ENCODE measurements at regions not wholly inside any gene's neighbourhood (a gene's known extent, or its start where the extent isn't known, plus 50 kb on each side); places are given as distances from the start of the nearest gene placed in this dataset.

DNA sequence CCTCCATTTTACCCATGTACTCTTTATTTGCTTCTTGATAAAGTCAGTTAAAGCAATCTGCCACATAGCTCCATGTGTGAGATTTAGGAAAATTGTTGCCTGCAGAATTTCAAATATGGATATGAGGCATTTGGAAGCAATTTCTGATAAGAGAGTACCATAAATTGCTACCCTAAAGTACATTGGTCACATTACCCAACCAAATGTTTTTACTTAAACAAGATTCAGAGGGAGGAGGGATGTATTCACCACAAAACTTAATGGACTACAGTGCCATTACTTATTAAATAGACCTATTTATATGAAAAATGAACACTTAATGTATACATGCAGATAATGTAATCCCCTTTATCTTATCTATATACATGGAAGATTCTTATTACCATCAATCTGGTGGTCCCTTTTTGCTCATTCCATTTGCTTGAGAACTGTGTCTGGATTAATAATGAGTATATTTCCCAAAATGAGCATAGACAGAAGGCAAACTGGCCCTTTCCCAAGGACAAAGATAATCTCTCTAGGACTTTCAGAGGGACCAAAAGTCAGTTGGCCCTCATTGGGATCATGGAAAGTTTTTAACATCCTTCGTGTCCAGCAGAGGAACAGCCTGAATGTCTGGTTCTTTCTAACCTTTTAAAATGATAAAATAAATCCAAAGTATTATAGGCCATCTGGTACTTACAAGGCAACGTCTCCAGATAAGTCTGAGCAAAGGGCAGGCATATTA lies 526.4 kb downstream of the CBLN4 start (continued):
- TF ChIP-seq ZNF8 (CRISPR knock-in tag; IDR thresholded peaks at IDR 0.05), result peak; percentile 50; the same call in 1 of the 2 replicates
- no peak for TF ChIP-seq ESRRG (CRISPR knock-in tag; IDR thresholded peaks at IDR 0.05)
- TF ChIP-seq, protein P1, sequence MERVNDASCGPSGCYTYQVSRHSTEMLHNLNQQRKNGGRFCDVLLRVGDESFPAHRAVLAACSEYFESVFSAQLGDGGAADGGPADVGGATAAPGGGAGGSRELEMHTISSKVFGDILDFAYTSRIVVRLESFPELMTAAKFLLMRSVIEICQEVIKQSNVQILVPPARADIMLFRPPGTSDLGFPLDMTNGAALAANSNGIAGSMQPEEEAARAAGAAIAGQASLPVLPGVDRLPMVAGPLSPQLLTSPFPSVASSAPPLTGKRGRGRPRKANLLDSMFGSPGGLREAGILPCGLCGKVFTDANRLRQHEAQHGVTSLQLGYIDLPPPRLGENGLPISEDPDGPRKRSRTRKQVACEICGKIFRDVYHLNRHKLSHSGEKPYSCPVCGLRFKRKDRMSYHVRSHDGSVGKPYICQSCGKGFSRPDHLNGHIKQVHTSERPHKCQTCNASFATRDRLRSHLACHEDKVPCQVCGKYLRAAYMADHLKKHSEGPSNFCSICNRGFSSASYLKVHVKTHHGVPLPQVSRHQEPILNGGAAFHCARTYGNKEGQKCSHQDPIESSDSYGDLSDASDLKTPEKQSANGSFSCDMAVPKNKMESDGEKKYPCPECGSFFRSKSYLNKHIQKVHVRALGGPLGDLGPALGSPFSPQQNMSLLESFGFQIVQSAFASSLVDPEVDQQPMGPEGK (CRISPR knock-in tag; IDR thresholded peaks at IDR 0.05; ENCODE audit: borderline replicate concordance), result no peak
- TF ChIP-seq, protein P2, sequence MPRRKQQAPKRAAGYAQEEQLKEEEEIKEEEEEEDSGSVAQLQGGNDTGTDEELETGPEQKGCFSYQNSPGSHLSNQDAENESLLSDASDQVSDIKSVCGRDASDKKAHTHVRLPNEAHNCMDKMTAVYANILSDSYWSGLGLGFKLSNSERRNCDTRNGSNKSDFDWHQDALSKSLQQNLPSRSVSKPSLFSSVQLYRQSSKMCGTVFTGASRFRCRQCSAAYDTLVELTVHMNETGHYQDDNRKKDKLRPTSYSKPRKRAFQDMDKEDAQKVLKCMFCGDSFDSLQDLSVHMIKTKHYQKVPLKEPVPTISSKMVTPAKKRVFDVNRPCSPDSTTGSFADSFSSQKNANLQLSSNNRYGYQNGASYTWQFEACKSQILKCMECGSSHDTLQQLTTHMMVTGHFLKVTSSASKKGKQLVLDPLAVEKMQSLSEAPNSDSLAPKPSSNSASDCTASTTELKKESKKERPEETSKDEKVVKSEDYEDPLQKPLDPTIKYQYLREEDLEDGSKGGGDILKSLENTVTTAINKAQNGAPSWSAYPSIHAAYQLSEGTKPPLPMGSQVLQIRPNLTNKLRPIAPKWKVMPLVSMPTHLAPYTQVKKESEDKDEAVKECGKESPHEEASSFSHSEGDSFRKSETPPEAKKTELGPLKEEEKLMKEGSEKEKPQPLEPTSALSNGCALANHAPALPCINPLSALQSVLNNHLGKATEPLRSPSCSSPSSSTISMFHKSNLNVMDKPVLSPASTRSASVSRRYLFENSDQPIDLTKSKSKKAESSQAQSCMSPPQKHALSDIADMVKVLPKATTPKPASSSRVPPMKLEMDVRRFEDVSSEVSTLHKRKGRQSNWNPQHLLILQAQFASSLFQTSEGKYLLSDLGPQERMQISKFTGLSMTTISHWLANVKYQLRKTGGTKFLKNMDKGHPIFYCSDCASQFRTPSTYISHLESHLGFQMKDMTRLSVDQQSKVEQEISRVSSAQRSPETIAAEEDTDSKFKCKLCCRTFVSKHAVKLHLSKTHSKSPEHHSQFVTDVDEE (CRISPR knock-in tag; IDR thresholded peaks at IDR 0.05), result peak; percentile 93
- no peak for TF ChIP-seq CSDC2 (CRISPR knock-in tag; IDR thresholded peaks at IDR 0.05)
- TF ChIP-seq ZFP3 (CRISPR knock-in tag; IDR thresholded peaks at IDR 0.05), result no peak
- TF ChIP-seq RARB (CRISPR knock-in tag; IDR thresholded peaks at IDR 0.05), result no peak
- TF ChIP-seq ZC3H10 (CRISPR knock-in tag; IDR thresholded peaks at IDR 0.05), result no peak

DNA sequence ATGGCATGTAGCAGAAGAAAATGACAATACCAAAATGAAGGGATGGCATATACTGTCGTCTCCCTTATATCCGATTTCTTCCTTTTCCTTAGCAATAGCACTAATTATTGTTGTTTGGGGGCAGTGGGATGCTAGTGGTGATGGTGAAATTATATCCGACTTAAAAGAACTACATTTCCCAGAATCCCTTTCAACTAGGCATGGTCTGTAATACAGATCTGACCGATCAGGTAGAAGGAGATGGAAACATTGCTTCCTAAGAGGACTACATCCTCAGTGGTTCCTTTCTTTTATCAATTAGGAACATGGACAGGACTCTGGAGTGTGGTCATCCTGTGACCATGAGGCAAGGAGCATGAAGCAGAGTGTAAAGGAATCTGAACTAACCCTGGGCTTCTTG lies 532.6 kb downstream of the CBLN4 start:
- TF ChIP-seq ZNF8 (CRISPR knock-in tag; IDR thresholded peaks at IDR 0.05), result no peak
- TF ChIP-seq, protein P3, sequence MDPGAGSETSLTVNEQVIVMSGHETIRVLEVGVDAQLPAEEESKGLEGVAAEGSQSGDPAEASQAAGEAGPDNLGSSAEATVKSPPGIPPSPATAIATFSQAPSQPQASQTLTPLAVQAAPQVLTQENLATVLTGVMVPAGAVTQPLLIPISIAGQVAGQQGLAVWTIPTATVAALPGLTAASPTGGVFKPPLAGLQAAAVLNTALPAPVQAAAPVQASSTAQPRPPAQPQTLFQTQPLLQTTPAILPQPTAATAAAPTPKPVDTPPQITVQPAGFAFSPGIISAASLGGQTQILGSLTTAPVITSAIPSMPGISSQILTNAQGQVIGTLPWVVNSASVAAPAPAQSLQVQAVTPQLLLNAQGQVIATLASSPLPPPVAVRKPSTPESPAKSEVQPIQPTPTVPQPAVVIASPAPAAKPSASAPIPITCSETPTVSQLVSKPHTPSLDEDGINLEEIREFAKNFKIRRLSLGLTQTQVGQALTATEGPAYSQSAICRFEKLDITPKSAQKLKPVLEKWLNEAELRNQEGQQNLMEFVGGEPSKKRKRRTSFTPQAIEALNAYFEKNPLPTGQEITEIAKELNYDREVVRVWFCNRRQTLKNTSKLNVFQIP (CRISPR knock-in tag; IDR thresholded peaks at IDR 0.05; ENCODE audit: borderline replicate concordance, low read depth), result no peak
- no peak for TF ChIP-seq ARNTL (CRISPR knock-in tag; IDR thresholded peaks at IDR 0.05; ENCODE audit: borderline replicate concordance, low read depth)
- TF ChIP-seq PPARA (CRISPR knock-in tag; IDR thresholded peaks at IDR 0.05; ENCODE audit: borderline replicate concordance), result no peak
- no peak for TF ChIP-seq GLIS3 (CRISPR knock-in tag; IDR thresholded peaks at IDR 0.05)
- TF ChIP-seq, protein P4, sequence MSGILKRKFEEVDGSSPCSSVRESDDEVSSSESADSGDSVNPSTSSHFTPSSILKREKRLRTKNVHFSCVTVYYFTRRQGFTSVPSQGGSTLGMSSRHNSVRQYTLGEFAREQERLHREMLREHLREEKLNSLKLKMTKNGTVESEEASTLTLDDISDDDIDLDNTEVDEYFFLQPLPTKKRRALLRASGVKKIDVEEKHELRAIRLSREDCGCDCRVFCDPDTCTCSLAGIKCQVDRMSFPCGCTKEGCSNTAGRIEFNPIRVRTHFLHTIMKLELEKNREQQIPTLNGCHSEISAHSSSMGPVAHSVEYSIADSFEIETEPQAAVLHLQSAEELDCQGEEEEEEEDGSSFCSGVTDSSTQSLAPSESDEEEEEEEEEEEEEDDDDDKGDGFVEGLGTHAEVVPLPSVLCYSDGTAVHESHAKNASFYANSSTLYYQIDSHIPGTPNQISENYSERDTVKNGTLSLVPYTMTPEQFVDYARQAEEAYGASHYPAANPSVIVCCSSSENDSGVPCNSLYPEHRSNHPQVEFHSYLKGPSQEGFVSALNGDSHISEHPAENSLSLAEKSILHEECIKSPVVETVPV (CRISPR knock-in tag; IDR thresholded peaks at IDR 0.05), result no peak
- no peak for TF ChIP-seq CSDC2 (CRISPR knock-in tag; IDR thresholded peaks at IDR 0.05)
- no peak for ATAC-seq

DNA sequence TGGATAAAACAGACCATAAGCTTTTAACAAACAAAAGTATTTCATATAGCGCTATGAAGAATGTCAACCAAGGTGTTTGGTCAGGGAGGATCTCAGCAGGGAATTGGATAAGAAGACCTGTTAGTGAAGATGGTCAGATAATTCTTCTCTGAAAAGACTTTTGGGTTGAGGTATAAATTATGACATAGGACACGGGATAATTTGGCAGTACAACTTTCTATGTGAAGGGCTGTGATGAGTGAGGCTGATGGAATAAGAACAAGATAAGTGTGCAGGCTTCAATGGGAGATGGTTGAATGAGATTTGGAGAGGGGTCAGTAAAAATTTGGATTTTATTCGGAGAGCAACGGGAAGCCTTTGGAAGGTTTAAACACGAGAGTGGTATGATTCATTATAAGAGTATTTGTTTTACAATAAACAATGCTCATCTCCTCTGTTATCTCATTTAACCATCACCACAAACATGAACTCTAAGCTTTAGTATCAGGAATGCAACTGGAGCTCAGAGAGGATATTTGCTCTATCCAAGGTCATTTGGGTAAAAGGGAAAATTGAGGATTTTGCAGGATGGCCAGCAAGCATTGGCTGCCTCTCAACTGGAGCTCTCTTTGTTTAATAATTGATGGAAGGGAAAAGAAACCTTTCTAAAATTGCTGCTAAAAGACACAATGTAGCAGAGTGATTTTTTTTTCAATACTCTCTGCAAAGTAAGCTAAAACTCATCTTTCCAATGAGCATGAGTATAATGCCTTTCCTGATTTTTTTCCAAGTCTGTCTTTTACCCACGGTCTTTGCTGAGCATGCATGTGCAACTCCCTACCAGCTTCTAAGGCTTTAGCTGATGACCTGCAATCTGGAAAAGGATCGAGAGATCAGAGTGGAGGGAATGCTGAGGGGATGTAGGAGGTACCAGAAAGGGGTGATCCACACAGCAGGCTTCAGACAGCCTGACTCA lies 534.0 kb downstream of the CBLN4 start:
- ATAC-seq, result no peak
- no peak for TF ChIP-seq ZNF70 (CRISPR knock-in tag; IDR thresholded peaks at IDR 0.05)
- TF ChIP-seq ZFP30 (CRISPR knock-in tag; IDR thresholded peaks at IDR 0.05), result no peak
- TF ChIP-seq, protein P5, sequence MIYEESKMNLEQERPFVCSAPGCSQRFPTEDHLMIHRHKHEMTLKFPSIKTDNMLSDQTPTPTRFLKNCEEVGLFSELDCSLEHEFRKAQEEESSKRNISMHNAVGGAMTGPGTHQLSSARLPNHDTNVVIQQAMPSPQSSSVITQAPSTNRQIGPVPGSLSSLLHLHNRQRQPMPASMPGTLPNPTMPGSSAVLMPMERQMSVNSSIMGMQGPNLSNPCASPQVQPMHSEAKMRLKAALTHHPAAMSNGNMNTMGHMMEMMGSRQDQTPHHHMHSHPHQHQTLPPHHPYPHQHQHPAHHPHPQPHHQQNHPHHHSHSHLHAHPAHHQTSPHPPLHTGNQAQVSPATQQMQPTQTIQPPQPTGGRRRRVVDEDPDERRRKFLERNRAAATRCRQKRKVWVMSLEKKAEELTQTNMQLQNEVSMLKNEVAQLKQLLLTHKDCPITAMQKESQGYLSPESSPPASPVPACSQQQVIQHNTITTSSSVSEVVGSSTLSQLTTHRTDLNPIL (CRISPR knock-in tag; IDR thresholded peaks at IDR 0.05; ENCODE audit: low read depth), result no peak
- no peak for TF ChIP-seq OSR1 (CRISPR knock-in tag; IDR thresholded peaks at IDR 0.05)
- TF ChIP-seq, protein P2 (CRISPR knock-in tag; IDR thresholded peaks at IDR 0.05), result no peak
- TF ChIP-seq ISL1 (CRISPR knock-in tag; IDR thresholded peaks at IDR 0.05), result no peak

Data from SK-N-SH treated with all-trans-retinoic acid at 6 μM for 48 hours (cell line).